Skin epidermis (tissue), 12 donors: ENCODE measurements at regions not wholly inside any gene's neighbourhood (a gene's known extent, or its start where the extent isn't known, plus 50 kb on each side); places are given as distances from the start of the nearest gene placed in this dataset.

Experiments used
- H3K27ac ChIP-seq, 21 experiments: fragments of 200-600 bp; sonication (generic) in 11 of 21; one replicate each; pipeline ENCODE4 v1.5.0; 2020; ENCODE audit warnings: mild to moderate bottlenecking in 3 of 21, inconsistent platforms in 2 of 21, moderate library complexity in 2 of 21
- H3K4me3 ChIP-seq, 7 experiments: fragments of 200-600 bp; sonication (generic) in 2 of 7; one replicate each; pipeline ENCODE4 v1.5.0; 2020; ENCODE audit warnings: inconsistent platforms in 2 of 7, mild to moderate bottlenecking in 2 of 7, moderate library complexity in 1 of 7

DNA sequence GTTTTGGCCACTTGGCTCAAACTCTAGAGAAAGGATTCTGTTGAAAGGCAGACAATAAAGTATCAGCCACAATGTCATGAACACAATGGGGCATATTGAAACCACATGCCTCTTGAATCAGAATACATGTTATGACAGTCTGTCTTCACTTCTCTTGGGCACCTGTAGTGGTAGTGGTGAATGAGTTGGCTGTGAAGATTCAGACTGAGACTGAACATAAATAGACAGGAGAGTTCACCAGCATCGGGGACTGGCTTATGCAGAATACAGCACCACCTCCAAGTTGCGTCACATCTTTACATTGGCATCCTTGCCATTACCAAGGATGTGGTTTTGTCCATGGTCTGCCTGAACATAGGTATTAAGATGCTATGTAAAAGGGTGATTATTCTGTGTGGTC is 336.8 kb downstream of the MYCN start:
- Histone ChIP-seq H3K27ac (no peak overlapping the region), H3K4me3 (no peak overlapping the region)

DNA sequence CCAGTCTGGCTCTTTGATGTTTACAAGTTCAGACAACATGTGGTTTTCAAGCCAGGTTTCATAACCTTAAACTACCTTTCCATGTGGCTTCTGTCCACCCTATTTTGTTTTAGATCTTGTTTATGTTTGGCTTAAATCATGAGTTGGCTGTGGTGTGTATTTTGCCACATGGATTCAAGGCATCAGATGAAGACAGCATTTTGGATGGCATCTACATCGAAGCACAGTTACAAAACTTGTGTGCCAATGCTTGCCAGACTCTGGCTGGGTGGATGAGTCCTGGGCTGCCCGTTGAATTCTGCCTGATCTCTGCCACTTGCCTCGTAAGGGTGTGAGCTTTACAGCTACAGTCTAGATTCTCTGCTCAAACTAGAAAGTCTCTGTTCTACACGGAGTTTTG is 335.3 kb downstream of the MYCN start:
- H3K27ac ChIP-seq = no peak overlapping the region

DNA sequence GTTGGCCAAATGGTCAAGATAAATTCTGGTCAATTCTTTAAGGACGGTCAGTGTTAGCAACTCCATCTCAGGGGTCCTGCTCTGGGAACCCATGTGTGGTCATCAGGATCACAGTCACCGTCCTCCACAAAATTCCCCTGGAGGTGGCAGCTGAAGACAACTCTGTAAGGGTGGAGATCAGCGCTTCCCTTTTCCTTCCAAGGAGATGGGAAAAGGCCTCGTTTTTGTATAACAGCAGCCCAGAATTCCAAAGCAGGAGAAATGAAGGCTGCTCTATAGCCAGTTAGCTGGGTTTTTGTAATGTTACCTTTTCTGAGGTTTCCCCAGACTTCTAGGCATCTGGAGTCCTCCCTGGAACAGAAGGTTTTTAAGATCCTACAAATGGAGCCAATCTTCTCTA is 334.8 kb downstream of the MYCN start:
- no peak overlapping the region for H3K4me3 ChIP-seq

More for the DNA sequence above, 335.3 kb downstream of the MYCN start:
- H3K4me3 ChIP-seq = no peak overlapping the region

DNA sequence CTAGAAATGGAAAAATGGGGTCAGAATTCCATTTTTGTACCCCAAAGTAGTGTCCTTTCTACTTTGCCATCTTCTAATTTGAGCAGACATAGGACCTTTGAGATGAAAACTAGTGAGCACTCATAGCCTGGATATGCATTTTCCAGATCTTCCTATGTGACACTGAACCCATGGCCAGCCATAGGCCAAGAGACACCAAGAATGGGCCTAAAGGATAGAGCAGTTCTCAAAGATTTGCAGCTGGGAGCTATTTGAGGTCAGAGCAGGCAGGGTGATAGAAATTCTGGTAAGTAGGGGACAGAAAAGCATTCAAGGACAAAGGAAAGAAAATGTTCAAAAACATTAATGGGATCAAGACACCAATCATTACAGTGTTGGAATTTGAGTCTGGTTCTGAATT is 332.8 kb downstream of the MYCN start:
- no peak overlapping the region for H3K4me3 ChIP-seq
- no peak overlapping the region for H3K27ac ChIP-seq

More for the DNA sequence above, 334.8 kb downstream of the MYCN start:
- no peak overlapping the region for H3K27ac ChIP-seq

DNA sequence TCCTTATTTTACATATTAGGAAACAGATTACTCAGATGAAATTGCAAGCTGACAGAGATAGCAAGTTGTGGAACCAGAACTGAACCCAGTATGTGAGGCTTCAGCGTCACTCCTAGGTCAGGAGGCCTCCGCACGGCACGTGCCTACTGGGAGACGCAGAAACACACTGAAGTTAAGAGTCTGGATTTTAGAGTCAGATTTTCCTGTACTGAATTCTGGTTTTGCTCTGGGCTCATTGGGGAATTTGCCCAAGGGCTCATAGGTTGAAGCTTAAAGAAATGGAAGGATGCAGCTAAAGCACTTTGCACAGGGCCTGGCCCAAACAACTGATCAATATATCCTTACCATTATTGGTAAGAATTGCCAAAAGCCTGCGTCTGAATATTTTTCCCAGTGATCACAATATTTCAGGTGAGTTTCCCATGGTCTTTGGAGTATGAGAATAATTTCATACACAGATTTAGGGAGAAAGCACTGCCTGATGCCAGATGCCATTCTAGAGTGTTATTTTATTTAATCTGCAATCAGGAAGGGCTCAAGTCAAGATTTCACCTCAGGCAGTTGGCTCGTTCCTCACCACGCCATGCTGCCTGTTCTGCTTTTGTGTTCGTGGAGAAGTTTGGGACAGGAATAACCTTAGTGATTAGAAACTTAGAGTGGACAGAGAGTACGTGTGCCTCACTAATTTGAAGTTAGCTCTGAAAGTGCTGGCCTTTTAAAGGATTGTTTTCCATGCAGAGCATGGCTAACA is 331.9 kb downstream of the MYCN start:
- Histone ChIP-seq H3K27ac (no peak overlapping the region), H3K4me3 (no peak overlapping the region)

DNA sequence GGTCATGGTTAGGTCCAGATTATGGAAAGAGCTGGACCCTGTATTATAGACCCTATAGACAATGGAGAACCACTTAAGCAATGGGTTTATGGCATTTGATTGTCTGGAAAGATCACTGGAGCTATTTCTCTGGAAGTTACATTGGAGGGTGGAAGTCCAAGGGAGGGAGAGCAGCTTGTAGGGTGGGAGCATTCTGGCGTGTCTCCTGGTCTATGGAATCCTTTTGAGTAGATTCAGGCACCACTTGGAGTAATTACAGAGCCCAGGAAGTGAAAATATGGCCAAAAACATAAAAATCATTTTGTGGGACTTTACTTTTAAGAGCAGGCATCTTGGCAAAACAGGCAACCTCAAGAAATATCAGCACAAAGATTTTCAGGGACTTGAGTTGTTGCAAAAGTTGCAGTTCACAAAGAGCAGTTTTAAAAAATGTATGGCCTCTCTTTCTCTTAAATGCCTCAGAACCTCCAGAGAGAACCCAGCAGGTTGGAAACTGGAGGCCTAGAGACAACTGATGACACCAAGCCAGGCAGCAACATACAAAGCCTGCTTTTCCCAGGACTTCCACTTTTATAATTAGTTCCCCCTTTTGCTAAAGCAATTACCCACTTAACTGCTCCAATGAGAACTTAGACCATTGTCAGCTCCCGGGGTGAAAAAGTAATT is 331.0 kb downstream of the MYCN start:
- Histone ChIP-seq H3K27ac (no peak overlapping the region), H3K4me3 (no peak overlapping the region)

DNA sequence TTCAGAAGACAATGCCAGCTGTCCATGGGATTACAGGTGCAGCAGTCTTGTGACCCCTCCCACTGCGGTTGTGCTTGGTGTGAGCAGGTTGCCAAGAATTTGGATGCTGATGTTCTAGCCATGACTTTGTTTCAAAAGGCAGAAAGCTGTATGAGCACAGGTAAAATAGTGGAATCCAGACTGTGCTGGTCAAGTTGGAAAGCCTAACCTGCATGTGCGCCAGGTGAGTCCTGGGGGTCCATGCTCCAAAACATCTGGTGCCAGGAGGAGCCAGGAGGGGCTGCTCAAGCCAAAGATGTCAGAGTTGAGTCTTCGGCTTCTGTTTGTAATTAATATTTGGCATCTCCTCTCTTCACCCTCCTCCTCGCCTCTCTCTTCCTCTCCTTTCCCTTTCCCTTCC is 330.1 kb downstream of the MYCN start:
- Histone ChIP-seq H3K27ac (no peak overlapping the region), H3K4me3 (no peak overlapping the region)

DNA sequence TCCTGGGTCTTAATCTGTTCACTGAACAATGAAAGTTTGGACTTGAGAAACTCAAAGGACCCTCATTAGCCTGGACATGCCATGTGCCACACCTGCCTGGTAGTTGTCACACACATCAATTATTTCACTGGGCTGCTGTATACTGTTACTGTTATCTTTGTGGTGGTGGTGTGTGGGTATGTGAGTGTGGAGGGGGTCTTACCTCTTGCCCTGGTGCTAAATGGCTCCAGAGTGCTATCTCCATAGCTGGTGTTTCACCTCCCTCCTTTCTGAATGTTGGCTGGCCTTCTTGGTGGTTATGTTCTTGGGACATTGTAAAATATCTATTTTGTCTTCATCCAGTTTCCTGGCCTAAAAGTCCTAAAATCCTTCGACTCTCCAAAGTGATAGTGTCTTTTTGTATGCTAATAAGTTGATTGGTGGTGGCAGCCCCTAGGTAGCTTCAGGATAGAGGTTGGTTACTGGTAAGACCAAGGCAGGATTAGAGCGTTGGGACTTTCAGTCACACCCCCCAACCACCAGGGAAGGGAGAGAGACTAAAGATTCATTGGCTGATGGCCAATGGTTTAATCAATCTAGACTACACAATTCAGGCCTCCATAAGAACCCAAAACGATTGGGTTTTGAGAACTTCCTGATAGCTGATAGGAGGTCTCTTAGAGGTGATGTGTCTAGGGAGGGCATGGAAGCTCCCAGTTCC is 328.1 kb downstream of the MYCN start:
- no peak overlapping the region for H3K4me3 ChIP-seq
- no peak overlapping the region for H3K27ac ChIP-seq

DNA sequence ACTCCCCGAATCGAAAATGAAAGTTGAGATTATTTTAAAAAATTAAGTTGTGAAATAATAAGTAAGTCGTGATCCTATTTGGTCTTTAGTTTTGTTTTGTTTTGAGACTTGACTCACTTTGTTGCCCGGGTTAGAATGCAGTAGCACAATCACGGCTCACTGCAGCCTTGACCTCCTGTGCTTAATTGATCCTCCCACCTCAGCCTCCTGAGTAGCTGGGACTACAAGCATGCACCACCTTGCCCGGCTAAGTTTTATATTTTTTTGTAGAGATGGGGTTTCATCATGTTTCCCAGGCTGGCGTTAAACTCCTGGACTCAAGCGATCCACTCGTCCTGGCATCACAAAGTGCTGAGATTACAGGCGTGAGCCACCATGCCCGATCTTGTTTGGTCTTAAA is 326.2 kb downstream of the MYCN start:
- Histone ChIP-seq H3K27ac (no peak overlapping the region), H3K4me3 (no peak overlapping the region)

DNA sequence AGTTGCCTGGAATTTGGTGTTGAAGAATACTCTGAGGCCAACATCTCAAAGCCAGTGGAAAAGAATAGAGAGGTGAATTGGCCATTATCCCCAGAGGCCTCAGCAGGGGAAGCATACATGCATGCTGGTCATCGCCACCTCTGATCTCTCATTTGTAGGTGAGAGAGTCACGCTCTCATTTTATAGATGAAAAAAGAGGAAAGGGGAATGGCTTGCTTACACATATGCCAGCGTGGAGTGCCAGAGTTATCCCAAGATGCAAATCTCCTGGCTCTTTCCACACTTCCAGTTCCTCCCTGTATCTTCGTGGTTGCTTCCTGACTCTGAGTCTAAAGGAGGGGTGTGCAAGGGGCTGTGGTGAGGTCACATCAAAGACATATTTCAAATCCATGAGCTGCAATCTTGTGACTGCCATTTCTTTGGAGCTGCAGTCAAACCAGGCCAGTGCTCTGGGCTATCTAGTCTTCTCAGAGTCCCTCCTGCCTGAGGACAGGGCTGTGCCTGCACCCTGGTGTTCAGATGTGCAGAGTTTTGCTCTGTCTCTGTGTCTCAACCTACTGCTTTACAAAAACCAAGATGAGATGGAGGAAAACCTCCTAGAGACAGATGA is 324.7 kb downstream of the MYCN start:
- Histone ChIP-seq H3K27ac (no peak overlapping the region), H3K4me3 (no peak overlapping the region)

DNA sequence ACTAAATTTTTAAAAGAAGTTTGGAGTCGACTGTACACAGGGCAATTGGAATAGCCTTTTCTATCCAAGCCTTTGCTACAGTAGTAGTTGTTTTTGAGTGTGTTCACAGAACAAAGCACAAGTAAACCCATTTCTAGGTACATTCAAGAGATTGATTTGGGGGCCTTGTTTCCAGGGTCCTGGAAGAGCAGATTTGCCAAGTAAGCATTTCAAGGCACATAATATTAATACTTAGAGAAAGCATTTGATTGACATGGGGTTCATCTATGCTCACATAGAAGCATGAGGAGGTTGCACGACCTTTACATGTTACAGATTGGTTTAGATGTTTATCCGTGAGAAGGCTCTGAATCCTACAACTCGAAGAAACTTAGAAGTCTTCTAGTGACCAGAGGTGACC is 324.1 kb downstream of the MYCN start:
- no peak overlapping the region for H3K27ac ChIP-seq

DNA sequence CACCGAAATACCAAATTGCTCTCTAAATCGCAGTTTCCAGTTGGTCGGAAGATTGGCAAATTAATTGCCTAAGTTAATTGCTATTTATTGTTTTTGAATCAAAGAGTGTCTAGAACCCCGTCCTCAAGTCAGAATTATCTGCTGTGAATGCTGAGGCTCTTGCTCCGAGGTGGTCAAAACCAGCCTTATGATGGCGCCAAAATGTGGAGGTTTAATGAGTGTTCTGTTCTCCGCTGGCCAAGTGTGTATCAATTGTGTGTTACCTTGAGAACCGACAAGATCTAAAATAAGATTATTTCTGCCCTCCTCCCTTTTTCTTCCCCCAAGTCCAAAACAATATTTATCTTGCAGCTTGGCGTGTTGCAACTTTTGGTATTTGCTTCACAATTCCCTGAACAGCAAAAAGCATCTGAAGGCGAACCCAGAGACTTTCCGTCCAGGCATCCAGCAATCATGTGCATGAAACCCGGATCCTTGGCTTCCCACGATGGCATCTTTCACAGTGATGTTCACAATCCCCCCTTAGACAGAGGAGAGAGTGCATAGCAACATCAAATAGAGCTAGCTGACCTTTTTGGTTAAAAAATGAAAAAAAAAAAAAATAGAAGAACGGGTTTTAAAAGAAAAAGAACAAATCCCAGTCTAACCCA is 323.0 kb downstream of the MYCN start:
- no peak overlapping the region for H3K27ac ChIP-seq

More for the DNA sequence above, 324.1 kb downstream of the MYCN start:
- H3K4me3 ChIP-seq = no peak overlapping the region

DNA sequence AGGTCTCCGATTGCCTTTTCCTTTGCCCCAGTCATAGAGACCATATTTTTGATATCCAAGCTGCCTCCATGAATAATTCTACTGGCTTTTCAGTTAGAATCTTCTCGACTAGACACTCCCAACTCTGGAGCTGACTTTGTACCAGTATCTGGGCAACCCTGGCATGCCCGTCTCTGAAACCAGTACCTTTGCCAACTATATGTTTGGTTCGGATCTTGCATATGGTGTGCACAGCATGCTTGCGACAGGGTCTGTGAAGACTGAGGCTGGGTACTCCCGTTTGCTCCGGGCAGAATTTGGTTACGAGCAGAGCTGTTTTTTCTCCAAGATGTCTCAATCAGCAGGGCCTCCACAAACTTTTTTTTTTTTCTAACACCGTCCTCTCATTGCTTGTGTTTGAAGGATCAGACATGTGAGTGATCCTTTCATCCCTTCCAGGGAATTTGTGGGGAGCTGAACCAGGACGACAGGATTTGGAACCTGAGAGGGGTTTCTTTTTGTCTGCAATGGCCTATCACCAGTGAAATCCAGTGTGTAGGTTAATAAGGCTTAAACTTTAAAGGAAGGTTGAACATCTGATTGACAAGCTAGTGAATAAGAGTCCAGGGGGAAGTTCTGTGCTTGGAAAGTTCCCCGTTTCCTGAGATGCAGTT is 322.3 kb downstream of the MYCN start:
- Histone ChIP-seq H3K27ac (no peak overlapping the region), H3K4me3 (no peak overlapping the region)

More for the DNA sequence above, 323.0 kb downstream of the MYCN start:
- no peak overlapping the region for H3K4me3 ChIP-seq

DNA sequence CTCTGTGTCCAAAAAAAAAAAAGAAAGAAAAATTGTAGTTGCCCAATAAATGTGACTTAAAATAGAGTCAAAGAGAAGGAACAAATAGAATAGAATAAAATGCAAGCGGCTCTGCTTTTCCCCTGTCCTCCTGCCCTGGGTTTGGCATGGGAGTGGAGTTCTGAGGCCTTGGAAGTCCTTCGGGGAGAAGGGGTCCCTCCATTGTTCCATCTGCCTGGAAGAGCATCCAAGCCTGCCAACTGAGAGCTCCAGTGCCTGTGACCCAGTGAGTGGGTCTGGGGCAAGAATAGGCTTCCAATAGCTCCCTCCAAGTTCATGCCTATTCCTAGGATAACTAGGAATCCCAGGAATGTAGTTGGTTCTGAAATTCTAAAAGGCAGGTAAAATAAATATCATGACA is 321.4 kb downstream of the MYCN start:
- Histone ChIP-seq H3K4me3 (no peak overlapping the region), H3K27ac (no peak overlapping the region)

DNA sequence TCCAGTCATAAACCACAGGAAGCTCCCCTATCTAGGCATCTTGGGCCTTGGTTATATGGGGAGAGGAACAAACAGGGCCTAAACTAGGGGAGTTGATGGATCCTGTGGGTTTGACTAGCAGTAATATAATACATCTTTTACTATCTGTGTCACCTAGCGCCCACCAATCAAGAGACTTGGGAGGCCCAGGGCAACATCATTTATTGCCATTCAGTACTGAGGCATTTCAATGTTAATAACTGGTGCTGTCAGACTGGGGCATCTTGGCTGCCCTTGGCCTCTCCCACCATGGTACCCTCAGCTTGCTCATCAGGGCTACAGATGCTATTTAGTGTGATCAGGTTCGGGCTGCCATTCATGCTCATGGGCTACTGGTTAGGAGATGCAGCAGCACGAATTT is 320.7 kb downstream of the MYCN start:
- Histone ChIP-seq H3K4me3 (no peak overlapping the region), H3K27ac (no peak overlapping the region)

DNA sequence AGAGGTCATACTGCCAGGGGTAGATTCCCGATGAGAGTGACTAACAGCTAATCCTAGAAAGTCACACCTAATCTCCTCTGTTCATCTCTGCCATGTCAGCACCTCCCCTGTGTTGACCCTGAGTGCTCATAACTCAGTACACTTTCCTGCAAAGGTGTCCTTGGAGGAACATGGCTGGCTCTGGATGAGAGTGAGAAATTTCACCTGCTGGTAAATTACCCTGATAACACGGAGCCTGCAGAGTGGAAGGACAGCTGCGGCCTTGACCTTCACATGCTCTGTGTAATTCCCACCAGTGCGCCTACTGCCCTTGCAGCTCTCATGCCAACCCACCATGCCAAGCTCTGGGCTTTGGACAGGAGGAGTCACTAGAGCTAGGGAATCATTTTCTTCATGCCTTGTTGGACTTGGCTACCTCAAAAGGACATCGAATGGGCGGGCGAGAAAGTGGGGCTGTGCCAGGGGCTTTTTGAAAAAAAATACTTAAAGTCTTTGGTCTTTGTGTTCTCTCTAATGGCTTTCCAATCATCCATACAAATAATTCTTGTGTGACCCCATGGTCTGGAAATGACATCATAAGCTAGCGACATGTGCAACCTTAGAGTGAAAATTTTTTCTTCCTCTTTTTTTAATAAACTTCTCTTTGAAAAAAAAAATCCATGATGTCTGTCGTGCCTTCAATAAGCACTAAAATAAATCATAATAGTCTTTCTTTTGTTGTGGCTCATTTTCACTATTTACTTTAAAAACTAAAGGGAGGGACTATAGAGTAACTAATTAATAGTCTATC is 319.9 kb downstream of the MYCN start:
- no peak overlapping the region for H3K4me3 ChIP-seq
- no peak overlapping the region for H3K27ac ChIP-seq

DNA sequence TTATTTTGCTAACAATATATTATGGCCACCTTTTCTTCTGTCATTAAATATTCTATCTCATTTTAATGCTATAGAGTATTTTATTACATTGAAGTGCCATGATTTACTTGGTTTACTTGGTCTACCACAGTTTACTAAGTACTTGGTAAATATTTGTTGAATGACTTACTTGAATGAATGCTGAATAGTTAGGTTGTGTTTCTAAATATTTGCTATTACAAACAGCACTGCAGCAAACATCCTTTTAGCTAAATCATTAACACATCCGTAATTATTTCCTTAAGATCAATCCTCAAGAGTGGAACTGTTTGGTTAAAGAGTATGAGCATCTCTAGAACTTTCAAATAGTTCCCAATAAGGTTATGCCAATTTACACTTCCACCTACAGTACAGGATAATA is 318.7 kb downstream of the MYCN start:
- Histone ChIP-seq H3K4me3 (no peak overlapping the region), H3K27ac (no peak overlapping the region)

DNA sequence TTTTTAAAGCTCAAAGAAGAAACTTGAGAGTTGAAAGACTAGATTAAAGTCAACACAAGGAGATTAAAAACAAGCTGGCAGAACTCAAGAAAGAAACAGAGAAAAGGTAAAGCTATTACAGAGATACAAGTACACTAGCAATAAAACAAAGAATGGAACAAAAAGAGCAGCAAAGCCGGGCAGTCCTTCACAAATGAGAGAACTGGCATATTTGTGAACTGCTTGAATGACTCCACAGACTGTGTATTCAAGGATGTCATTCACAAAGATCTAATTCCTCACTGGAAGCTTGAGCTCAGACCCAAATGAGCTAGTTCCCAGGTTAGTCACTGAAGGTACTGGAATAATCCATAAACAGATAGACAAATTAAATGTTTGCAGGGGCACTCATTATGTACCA is 318.0 kb downstream of the MYCN start:
- H3K27ac ChIP-seq = no peak overlapping the region

More for the DNA sequence above, 318.0 kb downstream of the MYCN start:
- no peak overlapping the region for H3K4me3 ChIP-seq
